Keratinocyte (primary cell): ENCODE measurements at regions not wholly inside any gene's neighbourhood (a gene's known extent, or its start where the extent isn't known, plus 50 kb on each side); places are given as distances from the start of the nearest gene placed in this dataset.
A peak's percentile ranks its signal among the peaks of the same experiment; 100 is the strongest.
"Not testable (repeated sequence)": the region's sequence is repeated elsewhere in the genome, so short reads cannot be mapped to it uniquely, and the experiment has no call there.

ENCODE experiments used
- DNase-seq: peaks from one replicate; pipeline ENCODE4 v3.0.0-alpha.2; 2011; ENCODE audit warnings: low read depth, missing footprints, low spot score
- FAIRE-seq: peaks from 2 replicates; lab custom pipeline; 2011; peaks lifted over from hg19 to GRCh38; lab: Jason Lieb, UNC
- H2AFZ ChIP-seq: 2 replicates; pipeline ENCODE4 v1.6.0; 2012; ENCODE audit warnings: low read length, control low read depth, inconsistent platforms; ENCODE audit not compliant: control insufficient read depth
- H3K27ac ChIP-seq: 2 replicates; pipeline ENCODE4 v1.5.1; 2011; ENCODE audit warnings: low read length; ENCODE audit not compliant: control insufficient read depth, insufficient read depth
- H3K27me3 ChIP-seq: 3 replicates; pipeline ENCODE4 v1.6.0; 2011; ENCODE audit warnings: low read length; ENCODE audit not compliant: control insufficient read depth, insufficient read depth; ENCODE audit errors: extremely low read depth
- H3K36me3 ChIP-seq, 2 experiments: 2 replicates in 1 of 2; 3 replicates in 1 of 2; pipeline ENCODE4 v1.5.1; 2011; ENCODE audit warnings: low read length in 2 of 2, mild to moderate bottlenecking in 1 of 2; ENCODE audit not compliant: control insufficient read depth in 2 of 2, insufficient read depth in 2 of 2; ENCODE audit errors: extremely low read depth in 1 of 2
- H3K4me1 ChIP-seq: 3 replicates; pipeline ENCODE4 v1.5.1; 2011; ENCODE audit warnings: low read length; ENCODE audit not compliant: control insufficient read depth, insufficient read depth; ENCODE audit errors: extremely low read depth
- H3K4me2 ChIP-seq: 3 replicates; pipeline ENCODE4 v1.6.0; 2011; ENCODE audit warnings: low read depth, low read length; ENCODE audit not compliant: control insufficient read depth, insufficient read depth; ENCODE audit errors: extremely low read depth
- H3K4me3 ChIP-seq, 3 experiments: fragments of 200-600 bp in 1 of 3; sonication (generic) in 1 of 3; 2 replicates in 2 of 3; 3 replicates in 1 of 3; pipeline ENCODE4 v1.5.1; 2011 to 2016; ENCODE audit warnings: low read length in 3 of 3, mild to moderate bottlenecking in 3 of 3, control low read depth in 2 of 3, inconsistent platforms in 1 of 3, low read depth in 1 of 3, mixed read lengths in 1 of 3, mixed run types in 1 of 3, moderate library complexity in 1 of 3; ENCODE audit not compliant: control insufficient read depth in 2 of 3, insufficient read depth in 2 of 3; ENCODE audit errors: extremely low read depth in 1 of 3
- H3K79me2 ChIP-seq: 2 replicates; pipeline ENCODE4 v1.6.0; 2012; ENCODE audit warnings: low read length; ENCODE audit not compliant: control insufficient read depth, insufficient read depth
- H3K9ac ChIP-seq: 3 replicates; pipeline ENCODE4 v1.6.0; 2011; ENCODE audit warnings: low read length; ENCODE audit not compliant: control insufficient read depth, insufficient read depth; ENCODE audit errors: extremely low read depth
- H3K9me1 ChIP-seq: 3 replicates; pipeline ENCODE4 v1.6.0; 2011; ENCODE audit warnings: low read length; ENCODE audit not compliant: control insufficient read depth, insufficient read depth; ENCODE audit errors: extremely low read depth
- H3K9me3 ChIP-seq: 2 replicates; pipeline ENCODE4 v1.5.1; 2012; ENCODE audit warnings: low read depth, low read length; ENCODE audit not compliant: control insufficient read depth
- H4K20me1 ChIP-seq: 3 replicates; pipeline ENCODE4 v1.6.0; 2011; ENCODE audit warnings: low read length; ENCODE audit not compliant: control insufficient read depth, insufficient read depth; ENCODE audit errors: extremely low read depth
- CTCF ChIP-seq, 3 experiments: IDR thresholded peaks in 1 of 3; conservative IDR thresholded peaks in 1 of 3; optimal IDR thresholded peaks in 1 of 3; 2 replicates in 2 of 3; 3 replicates in 1 of 3; pipeline versions ENCODE3 to v1.5.1; 2011; ENCODE audit warnings: low read length in 3 of 3, mild to moderate bottlenecking in 3 of 3, moderate library complexity in 2 of 3, control low read depth in 1 of 3, inconsistent platforms in 1 of 3; ENCODE audit not compliant: insufficient read depth in 2 of 3; ENCODE audit errors: extremely low read depth in 1 of 3
- EZH2 ChIP-seq: IDR thresholded peaks from one replicate; pipeline ENCODE4 v1.6.1; 2012; ENCODE audit warnings: inconsistent platforms, mild to moderate bottlenecking, low read length, moderate library complexity
- dilution Hi-C: fragments of 300-500 bp; cut with MboI; formaldehyde crosslinking; loops from one replicate; pipeline ENCODE4 v1.7.0; 2020; ENCODE audit warnings: low sequenced_read_pairs; ENCODE audit not compliant: extremely low pct_ligation_motif_present

- H3K79me2 ChIP-seq, FAIRE-seq, H3K4me1 ChIP-seq, H3K4me3 ChIP-seq, H3K27me3 ChIP-seq, H3K27ac ChIP-seq, dilution Hi-C loops, H3K9ac ChIP-seq, H4K20me1 ChIP-seq, H3K36me3 ChIP-seq, H3K9me1 ChIP-seq, H3K9me3 ChIP-seq, H3K4me2 ChIP-seq, H2AFZ ChIP-seq: not testable (repeated sequence)
- DNase-seq, result peak; percentile 17
- TF ChIP-seq CTCF (optimal IDR thresholded peaks at IDR 0.05 in 1 of 3, IDR thresholded peaks at IDR 0.05 in 1 of 3, conservative IDR thresholded peaks at IDR 0.05 in 1 of 3; ENCODE audit: extremely low read depth in 1 of 3, insufficient read depth in 2 of 3, low read length in 3 of 3), result peak; percentile 29 to 81 (median 67)
Observed at GRCh38 chr15:77875066-77875721, 202.3 kb downstream of the TBC1D2B start.

GRCh38 chr15:77874063-77874462, 203.4 kb downstream of the TBC1D2B start:
- H4K20me1 ChIP-seq, result no peaks in the 10 kb centered on the region
- no peak for FAIRE-seq

DNA sequence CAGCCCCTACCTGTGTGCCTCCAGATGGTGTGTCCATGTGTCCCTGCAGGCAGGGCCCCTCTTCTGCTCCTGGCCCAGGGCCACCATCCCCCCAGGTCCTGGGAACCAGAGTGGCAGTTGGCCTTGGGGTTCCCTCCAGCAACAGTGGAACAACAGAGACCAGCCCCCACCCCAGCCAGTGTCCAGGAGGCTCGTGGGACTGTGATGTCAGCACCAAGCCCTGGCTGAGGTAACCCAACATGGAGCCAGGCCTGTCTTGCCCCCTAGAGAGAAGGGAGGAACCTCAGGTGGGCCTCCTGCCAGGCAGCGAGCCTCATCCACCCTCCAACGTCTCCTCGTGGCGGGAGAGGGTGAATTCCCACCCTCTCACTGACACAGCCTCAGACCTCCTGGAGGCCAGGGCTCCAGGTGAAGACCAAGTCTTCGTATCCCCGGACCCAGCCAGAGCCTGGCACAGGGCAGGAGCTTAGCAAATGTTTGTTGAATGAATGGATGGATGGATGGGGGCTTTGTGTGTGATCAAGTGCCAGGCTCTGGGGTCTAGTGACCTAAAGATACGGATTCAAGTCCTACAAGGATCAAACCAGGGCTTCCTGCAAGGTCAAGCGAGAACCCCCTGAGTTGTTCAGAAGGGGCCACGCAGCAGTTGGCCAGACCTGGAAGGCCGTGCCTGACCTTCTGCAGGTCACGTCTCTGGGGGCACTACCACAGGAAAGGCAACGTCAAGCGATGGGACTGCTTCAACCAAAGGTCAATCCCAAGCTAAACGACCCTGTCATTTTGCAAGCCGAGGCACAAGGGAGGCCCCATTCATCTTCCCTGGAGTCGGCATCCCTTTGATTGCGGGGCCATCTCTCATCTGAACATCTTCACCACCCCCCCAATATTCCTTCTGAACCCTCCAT, 204.7 kb downstream of the TBC1D2B start:
- H4K20me1 ChIP-seq, H3K27ac ChIP-seq, H2AFZ ChIP-seq, H3K4me1 ChIP-seq, H3K9ac ChIP-seq, H3K9me3 ChIP-seq, H3K4me3 ChIP-seq, DNase-seq, H3K36me3 ChIP-seq, dilution Hi-C loops, FAIRE-seq, H3K79me2 ChIP-seq, H3K9me1 ChIP-seq, H3K27me3 ChIP-seq, H3K4me2 ChIP-seq: not testable (repeated sequence)

More at GRCh38 chr15:77874063-77874462, 203.4 kb downstream of the TBC1D2B start:
- Histone ChIP-seq H3K36me3 (no peaks in the 10 kb centered on the region), H3K79me2 (no peaks in the 10 kb centered on the region), H3K9ac (no peak overlapping the region), H3K4me3 (no peak overlapping the region), H2AFZ (no peak overlapping the region), H3K27me3 (no peaks in the 10 kb centered on the region), H3K4me1 (no peaks in the 10 kb centered on the region), H3K27ac (no peak overlapping the region), H3K9me3 (no peaks in the 10 kb centered on the region), H3K9me1 (no peaks in the 10 kb centered on the region), H3K4me2 (no peak overlapping the region)
- TF ChIP-seq EZH2 (no peak), CTCF (optimal IDR thresholded peaks at IDR 0.05 in 1 of 3, IDR thresholded peaks at IDR 0.05 in 1 of 3, conservative IDR thresholded peaks at IDR 0.05 in 1 of 3; ENCODE audit: extremely low read depth in 1 of 3, insufficient read depth in 2 of 3, low read length in 3 of 3) (no peak)
- no peak for DNase-seq
- dilution Hi-C loops, result no loop called here
